ENCODE measurements at regions not wholly inside any gene's neighbourhood (a gene's known extent, or its start where the extent isn't known, plus 50 kb on each side); places are given as distances from the start of the nearest gene placed in this dataset.
"Not testable (repeated sequence)": the region's sequence is repeated elsewhere in the genome, so short reads cannot be mapped to it uniquely, and the experiment has no call there.

- DNase-seq: peak; percentile 31
Measured at GRCh38 chr2:239831001-239831731, 194.0 kb downstream of the NDUFA10 start.

GRCh38 chr2:239830121-239831000 lies 194.8 kb downstream of the NDUFA10 start:
- peak; percentile 13 for DNase-seq

DNA sequence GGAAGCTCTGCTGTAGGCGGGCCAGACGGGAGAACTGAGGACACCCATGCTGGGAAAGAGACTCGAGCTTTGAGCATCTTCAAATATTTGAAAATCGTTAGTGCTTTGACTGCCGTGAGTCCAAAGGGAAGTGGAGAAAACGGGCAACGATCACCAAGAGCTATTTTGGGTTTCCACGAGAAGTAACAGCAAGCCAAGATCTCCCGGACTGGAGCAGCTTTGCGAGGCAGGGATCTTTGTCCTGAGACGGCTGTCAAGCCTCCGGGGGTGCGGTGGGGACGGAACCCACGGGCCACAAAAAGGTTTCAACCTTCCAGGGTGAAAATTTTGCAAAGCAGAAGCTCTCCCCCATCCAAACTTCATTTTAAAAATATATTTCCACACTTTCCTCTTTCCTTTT lies 195.8 kb downstream of the NDUFA10 start:
- no peak for DNase-seq

- not testable (repeated sequence) for DNase-seq
Measured at GRCh38 chr2:239828973-239829275, 196.2 kb downstream of the NDUFA10 start.

- DNase-seq: peak; percentile 18
Measured at GRCh38 chr2:239828192-239828972, 196.8 kb downstream of the NDUFA10 start.

DNA sequence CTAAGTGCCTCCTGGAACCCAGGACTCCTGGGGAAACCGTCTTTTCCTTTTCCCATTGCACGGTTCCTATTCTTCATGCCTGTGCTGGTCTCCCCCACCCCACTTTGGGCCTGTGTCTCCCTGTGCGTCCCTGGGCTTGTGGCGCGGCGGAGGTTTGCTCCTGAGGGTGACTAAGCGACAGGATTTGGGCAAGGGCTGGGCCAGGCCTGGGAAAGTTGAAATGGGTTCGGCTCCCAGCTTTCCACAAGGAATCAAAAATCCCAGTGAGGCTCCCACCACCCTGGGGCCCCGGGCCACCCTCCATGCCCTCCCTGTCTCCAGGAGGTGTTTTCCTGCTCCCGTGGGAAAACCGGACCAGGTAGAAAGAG lies 197.6 kb downstream of the NDUFA10 start:
- DNase-seq: no peak

DNA sequence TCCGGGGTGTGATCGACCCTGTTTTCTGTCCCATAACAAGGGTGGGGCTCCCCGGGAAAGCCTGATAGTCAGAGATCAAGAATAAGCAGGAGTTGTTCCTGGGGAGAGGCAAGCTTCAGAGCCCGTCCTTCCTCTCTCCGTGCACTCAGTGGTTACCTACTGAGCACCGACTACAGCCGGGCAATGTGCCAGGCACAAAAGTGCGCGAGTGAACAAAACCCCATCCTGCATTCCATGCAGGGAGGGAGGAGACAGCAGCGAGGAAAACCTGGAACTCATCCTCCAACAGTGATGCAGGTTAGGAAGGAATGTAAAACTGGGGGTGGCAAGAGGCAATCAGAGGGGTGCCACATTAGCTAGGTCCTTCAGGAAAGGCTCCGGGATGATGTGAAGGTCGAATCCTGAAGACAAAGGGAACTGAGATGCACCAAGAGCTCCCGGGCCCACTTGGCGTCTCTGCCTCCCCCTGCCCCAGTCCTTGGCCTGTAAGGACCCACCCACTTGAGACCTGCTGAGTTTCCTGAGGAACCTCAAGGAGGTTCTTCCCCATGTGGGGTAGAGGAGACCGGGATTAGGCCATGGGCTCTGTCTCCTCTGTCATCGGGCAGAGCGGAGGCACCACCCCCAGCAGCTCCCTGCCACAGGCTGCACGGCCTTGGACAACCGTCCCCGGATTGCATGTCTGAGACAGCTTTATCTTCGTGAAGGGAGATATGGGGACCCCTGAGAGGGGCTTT lies 198.2 kb downstream of the NDUFA10 start:
- no peak for DNase-seq

GRCh38 chr2:239826376-239826775 lies 198.8 kb downstream of the NDUFA10 start:
- no peak for DNase-seq

DNA sequence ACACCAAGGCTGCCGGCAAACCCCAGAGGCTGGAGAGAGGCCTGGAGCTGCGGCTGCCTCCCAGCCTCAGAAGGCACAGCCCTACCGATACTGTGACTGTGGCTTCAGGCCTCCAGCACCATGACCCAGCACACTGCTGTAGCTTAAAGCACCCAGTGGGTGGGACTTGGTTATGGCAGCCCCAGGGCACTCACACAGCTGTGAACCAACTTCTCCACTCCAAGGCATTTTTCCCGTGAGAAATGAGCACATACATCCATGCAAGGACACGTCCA lies 199.5 kb downstream of the NDUFA10 start:
- DNase-seq: no peak

GRCh38 chr2:239824866-239825704 lies 200.1 kb downstream of the NDUFA10 start:
- DNase-seq: no peak

GRCh38 chr2:239824046-239824694 lies 201.0 kb downstream of the NDUFA10 start:
- DNase-seq: no peak

DNA sequence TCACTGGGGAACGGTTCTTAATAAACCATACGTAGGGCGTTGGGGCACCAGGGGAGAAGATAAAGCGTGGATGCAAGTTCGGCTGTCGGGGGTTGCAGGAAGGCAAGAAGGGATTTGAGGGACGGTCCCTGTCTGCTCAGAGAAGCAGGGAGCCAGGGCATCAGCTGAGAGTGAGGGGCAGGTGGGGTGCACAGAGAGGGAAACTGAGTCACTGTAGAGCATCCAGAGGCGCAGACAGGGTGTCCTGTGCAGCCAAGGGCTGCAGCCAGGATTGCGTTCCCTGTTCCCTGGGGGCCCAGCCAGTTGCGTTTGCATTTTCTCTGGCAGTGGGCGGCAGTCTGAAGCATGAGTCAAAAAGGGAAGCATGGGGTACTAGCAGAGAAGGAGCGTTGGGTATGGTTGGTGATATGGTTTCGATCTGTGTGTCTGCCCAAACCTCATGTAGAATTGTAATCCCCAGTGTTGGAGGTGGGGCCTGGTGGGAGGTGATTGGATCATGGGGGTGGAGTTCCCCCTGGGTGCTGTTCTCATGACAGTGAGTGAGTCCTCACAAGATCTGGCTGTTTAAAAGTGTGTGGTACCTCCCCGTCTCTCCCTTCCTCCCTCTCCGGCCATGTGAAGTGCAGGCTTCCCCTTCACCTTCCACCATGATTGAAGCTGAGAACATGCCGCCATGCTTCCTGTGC lies 202.9 kb downstream of the NDUFA10 start:
- no peak for DNase-seq

- no peak for DNase-seq
Measured at GRCh38 chr2:239821694-239822075, 203.5 kb downstream of the NDUFA10 start.

- DNase-seq: no peak
Measured at GRCh38 chr2:239820836-239821693, 204.1 kb downstream of the NDUFA10 start.

DNA sequence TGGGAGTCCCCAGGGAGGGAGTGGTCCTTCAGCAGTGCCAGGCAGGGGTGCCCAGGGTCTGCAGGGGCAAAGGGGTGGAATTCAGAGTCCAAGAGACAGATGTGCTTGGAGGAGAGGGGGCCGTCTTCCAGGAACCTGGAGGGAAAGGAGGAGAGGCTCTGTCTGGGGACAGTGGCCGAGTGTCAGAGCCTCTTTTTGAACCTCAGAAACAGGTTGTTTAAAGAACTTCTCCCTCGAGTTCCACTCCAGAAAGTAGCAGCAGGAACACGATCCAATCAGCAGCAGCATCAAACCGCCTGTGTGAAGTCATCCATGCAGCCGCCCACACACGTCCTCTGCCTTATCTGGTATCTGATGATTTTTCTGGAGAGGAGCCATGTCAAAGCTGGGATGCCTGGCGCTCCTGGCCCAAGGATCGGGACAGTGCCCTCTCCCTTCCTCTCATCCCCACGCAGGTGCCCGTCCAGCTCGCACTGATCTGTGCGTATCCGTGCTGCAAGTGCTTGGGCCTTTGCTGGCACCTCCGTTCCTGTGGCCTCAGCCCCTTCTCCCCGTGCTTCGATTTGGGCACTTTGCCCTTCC lies 205.1 kb downstream of the NDUFA10 start:
- no peak for DNase-seq

GRCh38 chr2:239819091-239819973 lies 205.8 kb downstream of the NDUFA10 start:
- no peak for DNase-seq

GRCh38 chr2:239818531-239819011 lies 206.6 kb downstream of the NDUFA10 start:
- no peak for DNase-seq

GRCh38 chr2:239818086-239818485 lies 207.1 kb downstream of the NDUFA10 start:
- no peak for DNase-seq

Data from retina (tissue), 1 donor.